NCI-H82 (cell line): ENCODE measurements at regions not wholly inside any gene's neighbourhood (a gene's known extent, or its start where the extent isn't known, plus 50 kb on each side); places are given as distances from the start of the nearest gene placed in this dataset.

Source experiments
- DNase-seq: peaks from one replicate; lab custom pipeline; 2025; lab: John Stamatoyannopoulos, UW

GRCh38 chr14:22039938-22040780, 366.5 kb upstream of the OR4E1 start:
- DNase-seq, result peak; percentile 7

GRCh38 chr14:22036541-22037239, 363.1 kb upstream of the OR4E1 start:
- peak; percentile 26 for DNase-seq

GRCh38 chr14:22026527-22026926, 352.9 kb upstream of the OR4E1 start:
- DNase-seq, result no peak

GRCh38 chr14:22025879-22026278, 352.3 kb upstream of the OR4E1 start:
- no peak for DNase-seq

- peak; percentile 97 for DNase-seq
These were observed 350.5 kb upstream of the OR4E1 start for GRCh38 chr14:22024137-22024536.

GRCh38 chr14:22018890-22019289, 345.3 kb upstream of the OR4E1 start:
- DNase-seq, result no peak

- DNase-seq, result no peak
These were observed 338.8 kb upstream of the OR4E1 start for GRCh38 chr14:22012452-22012851.

- no peak for DNase-seq
These were observed 337.6 kb upstream of the OR4E1 start for GRCh38 chr14:22011253-22011642.

GRCh38 chr14:22010545-22011252, 337.1 kb upstream of the OR4E1 start:
- DNase-seq, result no peak

GRCh38 chr14:22008766-22009165, 335.1 kb upstream of the OR4E1 start:
- no peak for DNase-seq

GRCh38 chr14:22007784-22008412, 334.3 kb upstream of the OR4E1 start:
- no peak for DNase-seq

GRCh38 chr14:22007363-22007762, 333.7 kb upstream of the OR4E1 start:
- no peak for DNase-seq

GRCh38 chr14:22003461-22003860, 329.8 kb upstream of the OR4E1 start:
- DNase-seq, result peak; percentile 73

- DNase-seq, result peak; percentile 100
These were observed 329.3 kb upstream of the OR4E1 start for GRCh38 chr14:22002860-22003284.

- DNase-seq, result peak; percentile 62
These were observed 325.8 kb upstream of the OR4E1 start for GRCh38 chr14:21999402-21999801.

GRCh38 chr14:21997300-21997699, 323.7 kb upstream of the OR4E1 start:
- peak; percentile 99 for DNase-seq

- no peak for DNase-seq
These were observed 321.7 kb upstream of the OR4E1 start for GRCh38 chr14:21995332-21995731.

- no peak for DNase-seq
These were observed 320.2 kb upstream of the OR4E1 start for GRCh38 chr14:21993837-21994236.

GRCh38 chr14:21993070-21993469, 319.5 kb upstream of the OR4E1 start:
- DNase-seq, result peak; percentile 99

- no peak for DNase-seq
These were observed 317.5 kb upstream of the OR4E1 start for GRCh38 chr14:21991130-21991529.

- DNase-seq, result peak; percentile 96
These were observed 316.5 kb upstream of the OR4E1 start for GRCh38 chr14:21990116-21990515.

- no peak for DNase-seq
These were observed 315.5 kb upstream of the OR4E1 start for GRCh38 chr14:21989090-21989489.
